Heart left ventricle (tissue), 16 donors: ENCODE measurements at regions not wholly inside any gene's neighbourhood (a gene's known extent, or its start where the extent isn't known, plus 50 kb on each side); places are given as distances from the start of the nearest gene placed in this dataset.

Experiments
- ATAC-seq, 4 donors: fragments of 200-7000 bp; cut with Tn5 transposase; one replicate each; pipeline ENCODE4 v1.9.1; 2020 to 2022; ENCODE audit warnings: moderate library complexity in 4 of 4, mild to moderate bottlenecking in 3 of 4, moderate number of reproducible peaks in 1 of 4
- DNase-seq, 5 donors: peaks; one replicate each; pipeline ENCODE4 v3.0.0-alpha.2; 2020
- H3K27ac ChIP-seq, 12 donors: fragments of 200-600 bp; sonication (generic) in 4 of 12; one replicate each; pipeline versions ENCODE4 v1.5.0 to v1.8.0; 2016 to 2022; ENCODE audit warnings: mild to moderate bottlenecking in 2 of 12
- H3K27me3 ChIP-seq, 9 donors: fragments of 200-600 bp; sonication (generic) in 2 of 9; one replicate each; pipeline versions ENCODE4 v1.5.1 to v1.8.0; 2016 to 2022; ENCODE audit warnings: mild to moderate bottlenecking in 3 of 9
- H3K36me3 ChIP-seq, 9 donors: fragments of 200-600 bp; sonication (generic) in 2 of 9; one replicate each; pipeline versions ENCODE4 v1.5.0 to v1.8.0; 2018 to 2022; ENCODE audit warnings: mild to moderate bottlenecking in 2 of 9
- H3K4me1 ChIP-seq, 12 donors: fragments of 200-600 bp; sonication (generic) in 4 of 12; one replicate each; pipeline versions ENCODE4 v1.5.0 to v1.8.0; 2016 to 2022; ENCODE audit warnings: mild to moderate bottlenecking in 3 of 12
- H3K4me3 ChIP-seq, 12 donors: fragments of 200-600 bp; sonication (generic) in 4 of 12; one replicate each; pipeline versions ENCODE4 v1.5.0 to v1.8.0; 2017 to 2022; ENCODE audit warnings: mild to moderate bottlenecking in 9 of 12, moderate library complexity in 4 of 12
- H3K9me3 ChIP-seq, 12 donors: fragments of 200-600 bp; sonication (generic) in 4 of 12; one replicate each; pipeline versions ENCODE4 v1.5.0 to v1.8.0; 2016 to 2022; ENCODE audit warnings: mild to moderate bottlenecking in 1 of 12
- POLR2A ChIP-seq, 2 donors: fragments of 450-650 bp; IDR thresholded peaks; one replicate each; pipeline ENCODE4 v1.6.1; 2017; ENCODE audit warnings: antibody characterized with exemption in 2 of 2, mild to moderate bottlenecking in 2 of 2, moderate library complexity in 2 of 2
- WGBS, 4 donors: extraction: QIAGEN DNeasy Blood & Tissue Kit in 2 of 4; methylation state at CpG; one replicate each; pipeline versions ENCODE4 v1.1.5 to v1.1.7; 2013 to 2018; 5-methylcytosine and 5-hydroxymethylcytosine counted together
- intact Hi-C, 10 donors: fragments of 100-400 bp; cut with DNase I; formaldehyde crosslinking; loops; one replicate each; pipeline versions ENCODE4 v1.11.1 to v1.14.2; 2022
- TF ChIP-seq, protein P1 (sequence below), 12 donors: fragments of 200-600 bp; sonication (generic) in 4 of 12; IDR thresholded peaks; one replicate each; pipeline versions ENCODE4 v1.5.0 to v1.8.0; 2018 to 2022; ENCODE audit warnings: antibody characterized with exemption in 12 of 12, mild to moderate bottlenecking in 5 of 12
- donor health status: ischemic (EF 13 %, LVEDD 7.1; RV severe dilation, severe dysfunction).
- donor health status: healthy with polysubstance abuse.
- donor health status: DM: no; HTN: yes; CAD: no.
- donor health status: DM: no; HTN: no; CAD: no.
- donor health status: ischemic (EF 25% LVEDD 6.9; RV normal size, moderate dysfunction).
- donor health status: ischemic (EF 25% LVEDD 5.7; RV mildly dilated, moderate dysfunction).
- donor health status: healthy.
- donor health status: DM: yes; HTN: yes; CAD: no.
- donor health status: ischemic (EF 35%, LVEDD 5.7; RV mildly dilated, moderate dysfunction).
- donor health status: nonischemic (EF 11% LVEDD 7.7; RV severe dilation, severe dysfunction).
- donor health status: DM: yes; HTN: yes; CAD: no.
- donor health status: PGD.
- donor health status: ischemic (EF 29% LVEDD 5.4; RV normal size, mild dysfunction).
- donor health status: nonischemic (EF 23%, LVEDD 6.1; RV moderate dilation, normal function).

DNA sequence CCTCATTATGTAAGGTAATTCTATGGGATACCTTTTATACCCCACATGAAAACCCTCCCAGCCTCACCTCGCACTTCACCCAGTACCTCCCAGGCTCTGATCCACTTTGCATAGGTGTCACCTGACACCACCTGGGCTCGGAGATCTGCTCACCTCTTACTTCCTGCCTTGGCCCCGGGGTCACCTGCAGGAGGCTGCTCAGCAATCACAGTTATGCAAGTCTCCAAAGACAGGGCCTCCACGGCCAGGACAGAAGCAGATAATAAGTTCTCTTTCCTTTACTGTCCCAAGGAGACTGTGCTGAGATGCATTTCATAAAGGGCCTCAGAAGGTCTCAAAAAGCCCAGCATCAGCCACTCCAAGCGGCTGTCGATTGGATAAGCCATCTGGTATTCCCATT is 112.4 kb upstream of the PPP2R2D start:
- TF ChIP-seq, protein P1, sequence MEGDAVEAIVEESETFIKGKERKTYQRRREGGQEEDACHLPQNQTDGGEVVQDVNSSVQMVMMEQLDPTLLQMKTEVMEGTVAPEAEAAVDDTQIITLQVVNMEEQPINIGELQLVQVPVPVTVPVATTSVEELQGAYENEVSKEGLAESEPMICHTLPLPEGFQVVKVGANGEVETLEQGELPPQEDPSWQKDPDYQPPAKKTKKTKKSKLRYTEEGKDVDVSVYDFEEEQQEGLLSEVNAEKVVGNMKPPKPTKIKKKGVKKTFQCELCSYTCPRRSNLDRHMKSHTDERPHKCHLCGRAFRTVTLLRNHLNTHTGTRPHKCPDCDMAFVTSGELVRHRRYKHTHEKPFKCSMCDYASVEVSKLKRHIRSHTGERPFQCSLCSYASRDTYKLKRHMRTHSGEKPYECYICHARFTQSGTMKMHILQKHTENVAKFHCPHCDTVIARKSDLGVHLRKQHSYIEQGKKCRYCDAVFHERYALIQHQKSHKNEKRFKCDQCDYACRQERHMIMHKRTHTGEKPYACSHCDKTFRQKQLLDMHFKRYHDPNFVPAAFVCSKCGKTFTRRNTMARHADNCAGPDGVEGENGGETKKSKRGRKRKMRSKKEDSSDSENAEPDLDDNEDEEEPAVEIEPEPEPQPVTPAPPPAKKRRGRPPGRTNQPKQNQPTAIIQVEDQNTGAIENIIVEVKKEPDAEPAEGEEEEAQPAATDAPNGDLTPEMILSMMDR (IDR thresholded peaks at IDR 0.05): no peak
- TF ChIP-seq POLR2A (IDR thresholded peaks at IDR 0.05): no peak
- Histone ChIP-seq H3K27me3 (peaks cover 0 to 32% (median 4%) of the 10 kb centered on the region in 9 donors), H3K9me3 (no peaks in the 10 kb centered on the region), H3K4me1 (no peaks in the 10 kb centered on the region), H3K36me3 (no peaks in the 10 kb centered on the region), H3K27ac (no peak overlapping the region), H3K4me3 (no peak overlapping the region)
- WGBS, 4 donors: 38 to 50% (median 42%) methylated on average over 6 of the region's 6 CpGs
- ATAC-seq (no peak), DNase-seq (no peak)
- intact Hi-C loops: loop anchor here in 9 of 10 donors (5.0 to 10.0 kb wide), 7 partner anchors 334 to 1596 kb away; no protein-coding TSS in a partner anchor

DNA sequence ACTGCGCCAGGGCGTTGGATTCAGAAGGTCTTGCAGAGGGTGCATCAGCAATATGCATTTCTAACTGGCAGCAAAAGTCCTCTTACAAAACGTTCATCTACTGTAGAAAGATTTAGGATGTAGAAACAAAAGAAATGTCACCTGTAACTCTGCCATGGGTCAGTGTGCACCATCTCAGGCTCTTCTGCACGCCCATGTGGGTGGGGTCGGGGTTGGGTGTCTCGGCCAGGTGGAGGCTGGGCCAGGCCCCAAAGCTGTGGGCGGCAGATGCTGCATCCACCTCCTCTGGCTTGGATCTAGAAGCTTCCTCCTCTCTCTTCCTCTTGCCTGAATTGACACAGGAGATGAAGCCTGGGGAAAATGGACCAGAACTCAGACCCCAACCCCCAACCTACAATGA is 111.3 kb upstream of the PPP2R2D start:
- 83 to 89% (median 84%) methylated on average over 3 to 7 of the region's 7 CpGs for WGBS, 4 donors
- H3K4me3 ChIP-seq: no peak overlapping the region
- no peaks in the 10 kb centered on the region for H3K4me1 ChIP-seq
- no peak overlapping the region for H3K27ac ChIP-seq
- H3K27me3 ChIP-seq: peaks cover 0 to 32% (median 4%) of the 10 kb centered on the region in 9 donors
- ATAC-seq: no peak
- H3K36me3 ChIP-seq: no peaks in the 10 kb centered on the region
- intact Hi-C loops: loop anchor here in 9 of 10 donors (5.0 to 10.0 kb wide), 7 partner anchors 335 to 1597 kb away; no protein-coding TSS in a partner anchor
- no peaks in the 10 kb centered on the region for H3K9me3 ChIP-seq
- no peak for DNase-seq
- no peak for TF ChIP-seq POLR2A (IDR thresholded peaks at IDR 0.05)
- TF ChIP-seq, protein P1 (IDR thresholded peaks at IDR 0.05): no peak

DNA sequence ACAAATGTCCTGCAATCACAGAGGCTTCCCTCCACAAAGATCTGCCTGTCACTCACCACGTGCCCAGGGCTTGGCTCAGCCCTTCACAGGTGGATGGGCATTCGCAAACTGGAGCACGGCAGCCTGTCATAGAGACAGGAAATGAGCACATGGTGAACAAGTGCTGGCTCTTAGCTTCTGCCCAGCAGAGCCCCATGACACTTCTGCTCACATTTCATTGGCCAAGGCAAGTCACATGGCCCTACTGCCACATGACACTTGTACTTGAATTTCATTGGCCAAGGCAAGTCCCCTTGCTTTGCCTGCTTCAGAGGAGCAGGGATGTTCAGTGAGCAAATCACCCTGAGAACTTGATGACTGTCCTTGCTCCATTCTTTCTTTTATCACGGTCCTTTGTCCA is 110.8 kb upstream of the PPP2R2D start:
- Histone ChIP-seq H3K36me3 (no peaks in the 10 kb centered on the region), H3K27me3 (peaks cover 0 to 32% (median 4%) of the 10 kb centered on the region in 9 donors), H3K4me3 (no peak overlapping the region), H3K9me3 (no peaks in the 10 kb centered on the region), H3K27ac (no peak overlapping the region), H3K4me1 (no peaks in the 10 kb centered on the region)
- DNase-seq (no peak), ATAC-seq (no peak)
- intact Hi-C loops: loop anchor here in 1 of 10 donors (10.0 kb wide), 1 partner anchor 1595 kb away; no protein-coding TSS in a partner anchor
- TF ChIP-seq, protein P1 (IDR thresholded peaks at IDR 0.05): no peak
- no peak for TF ChIP-seq POLR2A (IDR thresholded peaks at IDR 0.05)
- whole genome bisulfite sequencing, 4 donors: 78 to 86% (median 84%) methylated on average over 3 to 4 of the region's 4 CpGs

DNA sequence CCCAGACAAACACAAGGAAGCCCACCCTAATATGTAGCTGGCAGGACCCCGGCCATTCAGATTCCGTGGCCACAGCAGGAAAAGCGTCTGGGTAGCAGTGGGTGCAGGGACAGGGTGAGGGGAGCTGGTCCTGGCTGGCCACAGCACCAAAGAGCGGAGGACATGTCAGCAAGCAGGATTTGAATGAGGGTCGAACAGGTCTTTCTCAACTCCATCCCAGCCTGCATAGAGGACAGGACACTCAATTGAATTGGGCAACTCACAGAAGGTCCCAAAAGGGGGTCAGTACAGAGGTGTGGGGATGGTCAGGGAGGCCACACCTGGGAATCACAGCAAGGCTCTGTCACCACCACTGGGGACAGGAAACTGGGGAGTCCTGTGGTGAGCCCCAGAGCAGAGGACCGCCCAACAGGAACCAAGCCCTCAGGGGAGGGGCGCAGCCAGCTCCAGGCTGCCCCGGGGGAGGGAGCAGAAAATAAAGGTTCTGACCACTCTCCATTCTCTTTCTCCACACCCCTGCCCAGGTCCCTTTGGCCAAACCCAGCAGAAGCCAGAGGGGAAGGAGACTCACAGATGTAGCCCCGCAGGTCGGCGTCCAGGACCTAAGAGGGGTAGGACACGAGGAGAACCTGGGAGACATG is 108.7 kb upstream of the PPP2R2D start:
- ATAC-seq (peak in 1 of 4 donors; percentile 24), DNase-seq (no peak)
- peaks cover 0 to 36% (median 4%) of the 10 kb centered on the region in 9 donors for H3K27me3 ChIP-seq
- no peaks in the 10 kb centered on the region for H3K36me3 ChIP-seq
- TF ChIP-seq, protein P1 (IDR thresholded peaks at IDR 0.05): no peak
- peaks cover 0 to 15% (median 2%) of the 10 kb centered on the region in 12 donors for H3K9me3 ChIP-seq
- H3K27ac ChIP-seq: no peak overlapping the region
- H3K4me3 ChIP-seq: no peak overlapping the region
- WGBS, 4 donors: 77 to 81% (median 80%) methylated on average over 12 of the region's 12 CpGs
- intact Hi-C loops: loop anchor here in 1 of 10 donors (10.0 kb wide), 1 partner anchor 1597 kb away; no protein-coding TSS in a partner anchor
- no peaks in the 10 kb centered on the region for H3K4me1 ChIP-seq
